BJ (cell line): ENCODE measurements at regions not wholly inside any gene's neighbourhood (a gene's known extent, or its start where the extent isn't known, plus 50 kb on each side); places are given as distances from the start of the nearest gene placed in this dataset.
"Not testable (repeated sequence)": the region's sequence is repeated elsewhere in the genome, so short reads cannot be mapped to it uniquely, and the experiment has no call there.

Source experiments
- CTCF ChIA-PET: fragments of 350-600 bp; formaldehyde crosslinking; extraction: SDS; loops from one replicate; lab custom pipeline; 2021; ENCODE audit warnings: antibody characterized with exemption, inconsistent platforms; lab: Yijun Ruan, JAX
- POLR2A ChIA-PET: fragments of 300-600 bp; sonication (Branson Sonifier 250); formaldehyde crosslinking; extraction: SDS; loops from one replicate; lab custom pipeline; 2021; ENCODE audit warnings: antibody characterized with exemption; lab: Charles Lee
- DNase-seq: peaks from one replicate; pipeline ENCODE4 v3.0.0-alpha.2; 2011; ENCODE audit warnings: low read depth
- H3K27me3 ChIP-seq: 2 replicates; pipeline ENCODE4 v1.6.0; 2011; ENCODE audit warnings: low read length; ENCODE audit not compliant: control insufficient read depth, insufficient read depth
- H3K36me3 ChIP-seq: 2 replicates; pipeline ENCODE4 v1.5.1; 2011; ENCODE audit warnings: low read length; ENCODE audit not compliant: control insufficient read depth, insufficient read depth
- H3K4me3 ChIP-seq: 2 replicates; pipeline ENCODE4 v1.5.1; 2011; ENCODE audit warnings: low read depth, mild to moderate bottlenecking, control low read depth, low read length
- CTCF ChIP-seq: IDR thresholded peaks from 2 replicates; pipeline ENCODE4 v1.5.1; 2011; ENCODE audit warnings: low read depth, mild to moderate bottlenecking, control low read depth, inconsistent platforms, low read length, moderate library complexity; ENCODE audit not compliant: insufficient read depth

DNA sequence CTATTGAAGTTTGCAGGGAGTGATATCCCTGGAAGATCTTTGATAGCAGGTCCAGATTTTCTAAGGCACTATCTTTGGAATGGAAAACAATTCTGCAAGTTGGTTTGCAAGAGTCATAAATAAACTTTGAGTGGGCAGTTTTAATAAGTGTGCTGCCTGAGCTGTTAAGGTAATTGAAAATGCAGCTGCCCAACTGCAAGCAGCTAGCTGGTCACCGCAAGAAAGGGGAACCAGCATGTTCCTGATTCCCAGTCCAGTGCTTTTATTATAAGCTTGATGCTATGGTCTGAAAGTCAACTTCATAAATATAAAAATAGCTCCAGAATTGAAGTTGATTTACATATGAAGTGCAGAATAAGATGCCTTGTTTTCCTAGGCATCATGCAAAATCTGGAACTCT lies 308.4 kb downstream of the ZNF248 start:
- CTCF ChIA-PET = no interaction called here
- H3K4me3 ChIP-seq = no peak overlapping the region
- DNase-seq = no peak
- POLR2A ChIA-PET = no interaction called here
- no peaks in the 10 kb centered on the region for H3K27me3 ChIP-seq
- H3K36me3 ChIP-seq = no peaks in the 10 kb centered on the region
- no peak for TF ChIP-seq CTCF

DNA sequence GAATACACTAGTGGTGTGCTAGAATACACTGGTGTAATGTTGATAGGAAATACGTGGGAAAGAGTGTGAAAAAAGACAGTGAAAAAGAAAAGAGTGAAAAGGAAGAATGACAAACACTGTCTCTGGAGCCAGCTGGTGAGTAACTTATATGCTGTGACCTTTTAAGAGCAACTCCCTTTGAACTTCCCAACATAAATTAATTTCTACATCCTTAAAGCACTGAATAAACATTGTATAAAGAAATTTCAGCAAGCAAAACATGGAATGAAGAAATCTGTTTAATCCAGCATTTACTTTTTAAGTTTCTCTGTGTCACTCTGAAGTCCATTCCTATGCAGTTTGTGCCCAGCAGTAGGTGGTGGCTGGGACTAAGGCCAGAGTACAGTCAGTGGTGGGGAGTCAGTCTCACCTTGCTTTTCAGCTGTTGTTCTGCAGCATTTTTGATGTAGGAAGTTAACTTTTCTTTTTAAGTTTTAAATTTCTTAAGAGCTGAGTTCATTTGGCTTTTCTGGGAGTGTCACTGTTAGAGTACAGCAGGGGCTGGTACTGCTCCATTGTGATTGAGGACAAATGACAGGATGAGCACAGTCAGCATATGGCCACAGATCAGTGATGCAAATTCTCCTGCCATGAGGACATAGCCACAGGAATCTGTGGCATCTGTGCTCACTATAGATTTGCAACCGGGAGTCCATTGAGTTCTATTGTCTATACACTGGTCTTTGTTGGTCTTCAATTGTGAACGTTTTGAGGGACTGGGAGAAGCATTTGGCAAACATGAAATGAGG lies 321.8 kb downstream of the ZNF248 start:
- ChIA-PET POLR2A (no interaction called here), CTCF (no interaction called here)
- H3K36me3 ChIP-seq = no peaks in the 10 kb centered on the region
- no peak for TF ChIP-seq CTCF
- no peak for DNase-seq
- H3K4me3 ChIP-seq = no peak overlapping the region
- H3K27me3 ChIP-seq = no peaks in the 10 kb centered on the region

DNA sequence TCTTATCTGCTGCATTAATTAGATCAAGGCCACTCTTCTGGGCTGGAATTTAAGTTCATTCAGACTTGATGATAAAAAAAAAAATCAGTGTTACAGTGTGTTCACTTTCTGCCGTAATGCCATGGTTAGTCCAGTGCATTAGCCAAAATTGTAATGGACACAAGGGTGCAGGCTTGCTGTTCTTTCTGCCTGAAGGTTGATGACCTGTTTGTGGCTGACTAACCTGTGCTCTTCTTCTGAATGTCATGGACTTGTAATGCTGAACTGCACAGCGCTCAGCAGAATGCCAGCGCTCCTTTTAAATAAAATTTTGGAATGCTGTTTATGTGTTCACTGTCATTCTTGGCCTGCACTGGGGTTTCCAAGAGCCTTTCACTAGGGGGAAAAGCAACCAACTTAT lies 323.2 kb downstream of the ZNF248 start:
- Histone ChIP-seq H3K4me3 (no peak overlapping the region), H3K27me3 (no peaks in the 10 kb centered on the region), H3K36me3 (no peaks in the 10 kb centered on the region)
- no peak for DNase-seq
- POLR2A ChIA-PET = no interaction called here
- CTCF ChIA-PET = no interaction called here
- no peak for TF ChIP-seq CTCF

- H3K4me3 ChIP-seq, POLR2A ChIA-PET, H3K36me3 ChIP-seq, DNase-seq, H3K27me3 ChIP-seq, CTCF ChIA-PET: not testable (repeated sequence)
Observed at GRCh38 chr10:37525410-37525809, 332.0 kb downstream of the ZNF248 start.

- H3K4me3 ChIP-seq = no peak overlapping the region
- TF ChIP-seq CTCF = no peak
- POLR2A ChIA-PET = no interaction called here
- H3K36me3 ChIP-seq = no peaks in the 10 kb centered on the region
- no peaks in the 10 kb centered on the region for H3K27me3 ChIP-seq
- DNase-seq = no peak
- CTCF ChIA-PET = no interaction called here
Observed at GRCh38 chr10:37520488-37520887, 336.9 kb downstream of the ZNF248 start.

DNA sequence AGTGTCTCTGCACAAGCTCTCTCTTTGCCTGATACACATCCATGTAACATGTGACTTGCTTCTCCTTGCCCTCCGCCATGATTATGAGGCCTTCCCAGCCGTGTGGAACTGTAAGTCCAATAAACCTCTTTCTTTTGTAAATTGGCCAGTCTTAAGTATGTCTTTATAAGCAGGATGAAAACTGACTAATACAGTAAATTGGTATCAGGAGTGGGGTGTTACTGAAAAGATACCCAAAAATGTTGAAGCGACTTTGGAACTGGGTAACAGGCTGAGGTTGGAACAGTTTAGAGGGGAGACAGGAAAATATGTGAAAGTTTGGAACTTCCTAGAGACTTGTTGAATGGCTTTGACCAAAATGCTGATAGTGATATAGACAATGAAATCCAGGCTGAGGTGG lies 346.9 kb downstream of the ZNF248 start:
- H3K4me3 ChIP-seq, CTCF ChIA-PET, H3K36me3 ChIP-seq, POLR2A ChIA-PET, H3K27me3 ChIP-seq, DNase-seq: not testable (repeated sequence)
